Prostate gland (tissue), 2 donors: ENCODE measurements at regions not wholly inside any gene's neighbourhood (a gene's known extent, or its start where the extent isn't known, plus 50 kb on each side); places are given as distances from the start of the nearest gene placed in this dataset.
"Not testable (repeated sequence)": the region's sequence is repeated elsewhere in the genome, so short reads cannot be mapped to it uniquely, and the experiment has no call there.

ENCODE experiments used
- DNase-seq: peaks from one replicate; pipeline ENCODE4 v3.0.0-alpha.2; 2019; ENCODE audit warnings: low spot score
- H3K27ac ChIP-seq, 2 donors: fragments of 200-600 bp; sonication (generic); 2 replicates each; pipeline ENCODE4 v1.5.1; 2017 to 2019
- H3K27me3 ChIP-seq: fragments of 200-600 bp; sonication (generic); replicated peaks from 2 replicates; pipeline ENCODE4 v1.5.1; 2019; ENCODE audit not compliant: insufficient read depth
- H3K36me3 ChIP-seq, 2 donors: fragments of 200-600 bp; sonication (generic); 1 replicate in 1 of 2; 2 replicates in 1 of 2; pipeline versions ENCODE4 v1.5.1 to v1.8.1; 2017 to 2019
- H3K4me1 ChIP-seq: fragments of 200-600 bp; sonication (generic); replicated peaks from 2 replicates; pipeline ENCODE4 v1.5.1; 2019
- H3K4me3 ChIP-seq, 2 donors: fragments of 200-600 bp; sonication (generic); 2 replicates each; pipeline ENCODE4 v1.5.1; 2017 to 2019
- H3K9me3 ChIP-seq: fragments of 200-600 bp; sonication (generic); 2 replicates; pipeline ENCODE4 v1.5.1; 2017
- CTCF ChIP-seq, 4 experiments: fragments of 200-600 bp in 2 of 4; fragments of 450-650 bp in 2 of 4; sonication (generic) in 2 of 4; IDR thresholded peaks; 1 replicate in 3 of 4; 2 replicates in 1 of 4; pipeline ENCODE4 v1.5.1; 2016 to 2019; ENCODE audit warnings: antibody characterized with exemption in 4 of 4, mild to moderate bottlenecking in 2 of 4, moderate library complexity in 2 of 4
- POLR2A ChIP-seq: fragments of 450-650 bp; IDR thresholded peaks from one replicate; pipeline ENCODE4 v1.6.1; 2016; ENCODE audit warnings: antibody characterized with exemption, mild to moderate bottlenecking
- POLR2AphosphoS5 ChIP-seq: sonication (generic); formaldehyde crosslinking; IDR thresholded peaks from one replicate; pipeline ENCODE4 v1.6.1; 2017; ENCODE audit warnings: antibody characterized with exemption
- WGBS: methylation state at CpG from one replicate; pipeline ENCODE4 v1.1.5; 2018; 5-methylcytosine and 5-hydroxymethylcytosine counted together
- intact Hi-C: fragments of 100-400 bp; cut with DNase I; formaldehyde crosslinking; loops from one replicate; pipeline ENCODE4 v1.14.2; 2022

- no peaks in the 10 kb centered on the region for H3K27me3 ChIP-seq
- no peaks in the 10 kb centered on the region for H3K4me1 ChIP-seq
- DNase-seq = no peak
- no peaks in the 10 kb centered on the region for H3K36me3 ChIP-seq
- WGBS = 87% methylated on average over 5 of the region's 5 CpGs
- H3K4me3 ChIP-seq = no peak overlapping the region
- intact Hi-C loops = no loop called here
- TF ChIP-seq CTCF (IDR thresholded peaks at IDR 0.05) (no peak), POLR2A (no peak), POLR2AphosphoS5 (no peak)
- H3K27ac ChIP-seq = no peak overlapping the region
- H3K9me3 ChIP-seq = no peaks in the 10 kb centered on the region
These were observed 576.6 kb downstream of the ADGRL2 start for GRCh38 chr1:82377201-82377884.

GRCh38 chr1:82373710-82374109 lies 573.0 kb downstream of the ADGRL2 start:
- WGBS = 97% methylated on average over 2 of the region's 2 CpGs
- Histone ChIP-seq H3K4me1 (no peaks in the 10 kb centered on the region), H3K36me3 (no peaks in the 10 kb centered on the region), H3K27ac (no peak overlapping the region), H3K4me3 (no peak overlapping the region), H3K27me3 (no peaks in the 10 kb centered on the region), H3K9me3 (no peaks in the 10 kb centered on the region)
- no peak for DNase-seq
- intact Hi-C loops = no loop called here
- TF ChIP-seq POLR2A (no peak), POLR2AphosphoS5 (no peak), CTCF (IDR thresholded peaks at IDR 0.05) (no peak)

- 60% methylated on average over 3 of the region's 3 CpGs for WGBS
- Histone ChIP-seq H3K9me3 (no peaks in the 10 kb centered on the region), H3K4me3 (no peak overlapping the region), H3K27me3 (no peaks in the 10 kb centered on the region), H3K4me1 (no peaks in the 10 kb centered on the region), H3K36me3 (no peaks in the 10 kb centered on the region), H3K27ac (no peak overlapping the region)
- intact Hi-C loops = no loop called here
- no peak for DNase-seq
- TF ChIP-seq POLR2AphosphoS5 = no peak
- TF ChIP-seq CTCF (IDR thresholded peaks at IDR 0.05) = no peak
- no peak for TF ChIP-seq POLR2A
These were observed 571.2 kb downstream of the ADGRL2 start for GRCh38 chr1:82371844-82372498.

GRCh38 chr1:82367456-82367855 lies 566.7 kb downstream of the ADGRL2 start:
- H3K4me3 ChIP-seq = no peak overlapping the region
- 96% methylated on average over 2 of the region's 2 CpGs for WGBS
- H3K9me3 ChIP-seq = no peaks in the 10 kb centered on the region
- no peak for TF ChIP-seq POLR2AphosphoS5
- no peak for TF ChIP-seq CTCF (IDR thresholded peaks at IDR 0.05)
- TF ChIP-seq POLR2A = no peak
- no peaks in the 10 kb centered on the region for H3K36me3 ChIP-seq
- no peak overlapping the region for H3K27ac ChIP-seq
- intact Hi-C loops = no loop called here
- no peaks in the 10 kb centered on the region for H3K27me3 ChIP-seq
- no peak for DNase-seq
- no peaks in the 10 kb centered on the region for H3K4me1 ChIP-seq

- intact Hi-C loops = no loop called here
- Histone ChIP-seq H3K27me3 (no peaks in the 10 kb centered on the region), H3K36me3 (no peaks in the 10 kb centered on the region), H3K4me1 (no peaks in the 10 kb centered on the region), H3K27ac (no peak overlapping the region), H3K9me3 (no peaks in the 10 kb centered on the region), H3K4me3 (no peak overlapping the region)
- TF ChIP-seq POLR2A (no peak), POLR2AphosphoS5 (no peak), CTCF (IDR thresholded peaks at IDR 0.05) (no peak)
- WGBS = 80% methylated on average over 2 of the region's 2 CpGs
- DNase-seq = no peak
These were observed 566.0 kb downstream of the ADGRL2 start for GRCh38 chr1:82366689-82367088.

GRCh38 chr1:82359541-82359940 lies 558.8 kb downstream of the ADGRL2 start:
- H3K9me3 ChIP-seq, H3K4me3 ChIP-seq, H3K27ac ChIP-seq, intact Hi-C loops, H3K4me1 ChIP-seq, H3K36me3 ChIP-seq, H3K27me3 ChIP-seq, DNase-seq: not testable (repeated sequence)
- 87% methylated on average over 5 of the region's 5 CpGs for WGBS

- not testable (repeated sequence) for H3K36me3 ChIP-seq
These were observed 558.0 kb downstream of the ADGRL2 start for GRCh38 chr1:82358706-82359105.

More at GRCh38 chr1:82358706-82359105, 558.0 kb downstream of the ADGRL2 start:
- H3K4me1 ChIP-seq, H3K9me3 ChIP-seq, H3K27me3 ChIP-seq, DNase-seq, H3K4me3 ChIP-seq, H3K27ac ChIP-seq, intact Hi-C loops: not testable (repeated sequence)
- WGBS = 87% methylated on average over 4 of the region's 4 CpGs
